Stomach smooth muscle (tissue), 2 donors: ENCODE measurements at regions not wholly inside any gene's neighbourhood (a gene's known extent, or its start where the extent isn't known, plus 50 kb on each side); places are given as distances from the start of the nearest gene placed in this dataset.

Experiments used
- H3K27ac ChIP-seq: one replicate; pipeline ENCODE4 v1.7.0; 2013; ENCODE audit warnings: mild to moderate bottlenecking, low read length, inconsistent platforms
- H3K27me3 ChIP-seq, 2 donors: one replicate each; pipeline ENCODE4 v1.7.0; 2013; ENCODE audit warnings: low read length in 2 of 2; ENCODE audit not compliant: insufficient read depth in 2 of 2, control insufficient read depth in 1 of 2
- H3K36me3 ChIP-seq, 2 donors: one replicate each; pipeline ENCODE4 v1.7.0; 2013; ENCODE audit warnings: low read length in 2 of 2; ENCODE audit not compliant: control insufficient read depth in 2 of 2, insufficient read depth in 2 of 2
- H3K4me1 ChIP-seq: one replicate; pipeline ENCODE4 v1.7.0; 2013; ENCODE audit warnings: low read length; ENCODE audit not compliant: control insufficient read depth, insufficient read depth
- H3K4me3 ChIP-seq, 2 donors: one replicate each; pipeline ENCODE4 v1.7.0; 2013; ENCODE audit warnings: low read length in 2 of 2
- H3K9ac ChIP-seq, 2 donors: one replicate each; pipeline ENCODE4 v1.7.0; 2013; ENCODE audit warnings: low read length in 2 of 2, mild to moderate bottlenecking in 1 of 2
- H3K9me3 ChIP-seq, 2 donors: one replicate each; pipeline ENCODE4 v1.7.0; 2013; ENCODE audit warnings: low read length in 2 of 2; ENCODE audit not compliant: control insufficient read depth in 2 of 2
- donor health status: healthy.
- donor health status: Pancreatic carcinoma.

DNA sequence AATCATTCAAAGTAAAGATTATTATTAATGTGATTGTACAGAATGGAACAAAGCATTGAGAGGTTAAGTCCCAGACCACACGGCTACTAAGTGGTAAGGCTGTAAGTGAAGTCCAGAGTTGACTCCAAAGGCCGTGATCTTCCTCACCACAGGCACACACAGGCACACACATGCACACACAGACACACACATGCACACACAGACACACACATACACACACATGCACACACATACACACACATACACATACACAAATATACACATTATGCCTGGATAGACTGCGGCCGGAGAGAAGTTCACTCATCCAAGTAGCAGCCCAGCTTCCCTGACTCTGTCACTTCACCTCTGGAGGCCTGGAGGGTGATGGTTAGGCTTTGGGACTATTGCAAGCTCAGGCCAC is 121.9 kb downstream of the HLX start:
- no peaks in the 10 kb centered on the region for H3K36me3 ChIP-seq
- no peaks in the 10 kb centered on the region for H3K4me1 ChIP-seq
- H3K9ac ChIP-seq, result no peak overlapping the region
- H3K27me3 ChIP-seq, result no peaks in the 10 kb centered on the region
- peaks cover 0 to 3% of the 10 kb centered on the region in 2 donors for H3K9me3 ChIP-seq
- no peak overlapping the region for H3K4me3 ChIP-seq
- no peak overlapping the region for H3K27ac ChIP-seq

DNA sequence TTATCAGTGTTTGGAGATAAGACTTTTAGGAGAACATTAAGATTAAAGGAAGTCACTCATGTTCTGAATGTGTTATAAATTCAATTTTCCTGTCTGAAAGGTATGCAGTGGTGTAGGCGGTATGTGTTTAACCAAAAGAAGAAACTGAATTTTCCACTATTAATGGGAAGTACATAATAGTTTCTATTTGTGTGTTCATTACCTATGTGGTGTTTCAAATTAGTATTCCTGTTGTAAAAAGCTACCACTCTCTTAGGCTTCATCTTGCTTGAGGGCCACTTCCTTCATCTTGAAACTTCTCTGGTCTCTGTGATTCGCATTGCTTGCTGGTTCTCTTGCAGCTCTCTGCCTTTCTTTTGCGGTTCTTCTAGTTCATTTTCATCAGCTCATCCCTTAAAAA is 123.4 kb downstream of the HLX start:
- Histone ChIP-seq H3K9me3 (peaks cover 0 to 3% of the 10 kb centered on the region in 2 donors), H3K4me1 (no peaks in the 10 kb centered on the region), H3K27me3 (no peaks in the 10 kb centered on the region), H3K36me3 (no peaks in the 10 kb centered on the region), H3K4me3 (no peak overlapping the region), H3K27ac (no peak overlapping the region), H3K9ac (no peak overlapping the region)

DNA sequence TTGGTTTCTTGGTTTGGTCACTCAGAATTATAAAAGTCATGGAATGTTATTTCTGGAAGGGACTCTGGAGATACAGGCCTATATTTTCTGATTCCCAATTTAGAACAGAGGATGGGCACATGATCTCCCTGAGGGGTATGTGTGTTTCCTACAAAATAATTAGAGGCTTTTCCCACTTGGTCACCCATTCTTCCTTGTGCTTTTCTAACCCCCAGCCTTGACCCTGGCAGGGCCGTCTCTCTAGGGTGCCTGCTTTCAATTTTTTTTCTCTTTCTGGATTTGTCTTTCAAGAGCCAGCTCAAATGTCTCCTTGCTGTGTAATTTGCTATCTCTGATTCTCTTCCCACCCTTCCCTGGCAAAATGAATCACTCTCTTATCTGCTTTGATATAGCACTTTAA is 131.9 kb downstream of the HLX start:
- no peaks in the 10 kb centered on the region for H3K4me1 ChIP-seq
- H3K27me3 ChIP-seq, result no peaks in the 10 kb centered on the region
- H3K9me3 ChIP-seq, result no peaks in the 10 kb centered on the region
- H3K27ac ChIP-seq, result no peak overlapping the region
- H3K9ac ChIP-seq, result no peak overlapping the region
- no peak overlapping the region for H3K4me3 ChIP-seq
- no peaks in the 10 kb centered on the region for H3K36me3 ChIP-seq

DNA sequence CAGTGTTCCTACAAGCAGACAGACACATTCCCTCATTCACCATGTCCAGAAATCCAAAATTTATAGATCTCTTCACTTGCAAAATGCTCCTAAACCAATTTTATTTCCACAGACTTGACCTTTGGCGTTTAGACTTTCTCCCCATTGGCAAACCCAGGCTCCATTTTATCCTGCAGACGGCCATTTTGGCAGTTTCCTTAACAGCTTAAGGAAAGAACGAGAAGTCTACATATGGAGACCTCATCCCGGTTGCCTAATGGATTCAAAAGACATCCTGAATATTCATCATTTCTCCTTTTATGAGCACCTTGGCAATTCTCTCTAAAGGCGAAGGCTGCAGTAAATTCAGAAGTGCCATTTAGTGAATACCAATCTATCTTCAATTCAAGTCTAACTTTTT is 132.9 kb downstream of the HLX start:
- Histone ChIP-seq H3K4me1 (no peaks in the 10 kb centered on the region), H3K9ac (no peak overlapping the region), H3K27me3 (no peaks in the 10 kb centered on the region), H3K4me3 (no peak overlapping the region), H3K27ac (no peak overlapping the region), H3K36me3 (no peaks in the 10 kb centered on the region), H3K9me3 (no peaks in the 10 kb centered on the region)

DNA sequence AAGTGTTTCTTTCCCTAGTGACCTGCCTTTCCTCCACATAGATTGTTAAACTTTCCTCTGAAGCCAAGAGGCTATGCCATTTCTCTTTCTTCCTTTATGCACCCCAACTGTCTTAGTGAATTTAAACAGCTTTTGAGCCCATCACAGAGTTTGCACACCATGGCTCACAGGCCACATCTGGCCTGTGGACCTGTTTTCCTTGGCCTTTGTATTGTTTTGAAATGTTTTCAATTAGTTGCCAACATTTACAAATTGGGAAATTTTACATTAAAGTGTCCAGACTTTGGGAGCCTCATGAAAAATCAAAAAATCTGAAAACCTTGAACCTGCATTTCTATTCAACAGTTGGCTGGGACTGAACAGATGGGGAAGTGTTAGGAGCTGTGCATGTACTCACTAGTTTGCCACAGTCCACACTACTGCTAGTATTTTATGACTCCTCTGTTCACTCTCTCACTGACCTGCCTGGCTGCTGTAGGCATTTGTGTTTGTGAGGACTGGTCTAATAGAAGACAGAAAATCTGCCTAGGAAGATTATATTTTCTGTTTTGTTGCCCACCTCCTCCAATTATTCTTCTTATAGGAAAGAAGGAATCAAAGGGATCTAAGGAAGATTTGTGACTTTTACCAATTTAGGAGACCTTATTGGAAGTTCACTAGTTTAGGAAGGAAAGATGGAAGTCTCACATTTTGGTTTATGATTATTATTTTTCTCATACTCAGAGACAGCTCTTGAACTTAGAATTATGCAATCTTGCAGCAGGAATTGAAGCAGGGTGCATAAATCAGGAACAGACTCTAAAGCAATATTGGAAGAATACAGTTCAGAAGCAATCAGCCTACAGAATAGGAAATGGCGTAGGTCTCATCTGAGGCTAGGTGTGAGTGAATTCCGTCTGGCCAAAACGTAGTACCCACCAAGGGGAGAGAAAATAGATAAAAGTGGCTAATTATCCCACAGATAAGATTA is 134.7 kb downstream of the HLX start:
- Histone ChIP-seq H3K4me1 (no peaks in the 10 kb centered on the region), H3K4me3 (no peak overlapping the region), H3K9me3 (no peaks in the 10 kb centered on the region), H3K36me3 (no peaks in the 10 kb centered on the region), H3K9ac (no peak overlapping the region), H3K27ac (no peak overlapping the region), H3K27me3 (no peaks in the 10 kb centered on the region)

DNA sequence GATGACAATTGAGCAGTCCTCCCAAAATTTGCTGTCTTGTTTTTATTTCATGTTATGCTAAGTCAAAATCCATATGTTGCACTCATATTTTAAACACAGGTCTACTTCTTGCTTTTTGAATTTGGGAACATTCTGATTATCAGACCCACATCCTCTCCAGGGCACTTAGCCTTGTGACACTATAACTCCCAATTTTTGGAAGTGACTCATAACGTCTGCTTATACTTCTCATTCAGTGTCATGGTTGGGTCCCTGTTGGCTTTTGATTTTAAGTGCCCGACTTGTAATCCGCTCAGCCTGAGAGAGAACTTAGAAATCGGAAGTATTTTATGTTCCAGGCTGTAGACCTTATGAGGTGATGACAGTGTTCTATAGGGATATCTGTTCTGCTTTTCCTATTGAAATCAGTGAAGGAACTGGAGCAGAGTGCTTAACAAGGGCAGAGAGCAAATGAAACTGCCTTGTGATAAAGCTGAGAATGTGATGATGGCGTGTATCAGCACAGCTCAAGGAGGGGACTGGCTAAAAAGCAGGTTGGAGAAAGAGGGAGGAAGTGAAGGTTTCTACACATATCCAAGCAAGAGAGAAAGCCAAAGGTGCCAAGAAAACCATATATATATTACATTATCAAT is 136.0 kb downstream of the HLX start:
- H3K9ac ChIP-seq, result no peak overlapping the region

DNA sequence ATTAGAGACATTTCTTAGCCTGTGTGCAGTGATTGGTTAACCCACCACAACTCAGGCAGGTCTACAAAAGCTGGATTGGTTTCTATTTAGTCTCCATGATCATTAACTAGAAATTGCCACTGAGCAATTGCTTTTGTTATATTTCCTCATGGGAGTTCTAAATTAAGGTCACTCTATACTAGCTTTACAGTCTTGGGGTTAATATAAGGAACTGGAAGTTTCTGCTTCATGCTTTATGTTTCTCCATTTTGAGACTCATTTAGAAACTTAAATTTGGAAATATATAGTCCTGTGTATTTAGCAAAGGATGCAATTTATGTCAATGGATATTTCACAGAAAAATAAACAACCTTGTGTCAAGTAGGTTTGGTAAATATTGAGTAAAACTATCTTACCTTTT is 137.5 kb downstream of the HLX start:
- H3K27ac ChIP-seq, result no peak overlapping the region
- no peaks in the 10 kb centered on the region for H3K4me1 ChIP-seq
- no peaks in the 10 kb centered on the region for H3K36me3 ChIP-seq
- peaks cover 0 to 2% of the 10 kb centered on the region in 2 donors for H3K9me3 ChIP-seq
- H3K4me3 ChIP-seq, result no peak overlapping the region
- no peak overlapping the region for H3K9ac ChIP-seq
- H3K27me3 ChIP-seq, result no peaks in the 10 kb centered on the region

More for the DNA sequence above, 136.0 kb downstream of the HLX start:
- Histone ChIP-seq H3K27me3 (no peaks in the 10 kb centered on the region), H3K4me3 (no peak overlapping the region), H3K27ac (no peak overlapping the region), H3K9me3 (no peaks in the 10 kb centered on the region), H3K4me1 (no peaks in the 10 kb centered on the region), H3K36me3 (no peaks in the 10 kb centered on the region)

DNA sequence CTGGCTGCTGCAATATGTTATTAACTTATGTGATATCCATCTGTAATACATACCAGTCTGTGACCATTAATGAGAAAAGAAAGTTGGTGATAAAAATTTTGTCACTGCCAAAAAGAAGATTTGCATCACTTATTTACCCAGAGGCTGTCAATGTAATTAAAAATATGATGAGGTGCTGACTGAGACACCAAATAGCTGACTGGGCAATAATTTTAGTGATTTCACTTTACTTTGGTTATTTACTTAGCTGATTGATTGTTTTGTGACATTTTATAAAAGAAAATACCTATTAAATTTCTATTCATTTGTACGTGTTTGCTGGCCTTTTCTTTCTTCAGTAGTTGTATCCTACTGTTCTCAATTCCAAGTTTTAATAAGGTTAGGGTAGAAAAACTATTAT is 139.2 kb downstream of the HLX start:
- no peak overlapping the region for H3K27ac ChIP-seq
- H3K36me3 ChIP-seq, result no peaks in the 10 kb centered on the region
- H3K9ac ChIP-seq, result no peak overlapping the region
- no peak overlapping the region for H3K4me3 ChIP-seq
- no peaks in the 10 kb centered on the region for H3K4me1 ChIP-seq
- peaks cover 0 to 3% of the 10 kb centered on the region in 2 donors for H3K9me3 ChIP-seq
- H3K27me3 ChIP-seq, result no peaks in the 10 kb centered on the region

DNA sequence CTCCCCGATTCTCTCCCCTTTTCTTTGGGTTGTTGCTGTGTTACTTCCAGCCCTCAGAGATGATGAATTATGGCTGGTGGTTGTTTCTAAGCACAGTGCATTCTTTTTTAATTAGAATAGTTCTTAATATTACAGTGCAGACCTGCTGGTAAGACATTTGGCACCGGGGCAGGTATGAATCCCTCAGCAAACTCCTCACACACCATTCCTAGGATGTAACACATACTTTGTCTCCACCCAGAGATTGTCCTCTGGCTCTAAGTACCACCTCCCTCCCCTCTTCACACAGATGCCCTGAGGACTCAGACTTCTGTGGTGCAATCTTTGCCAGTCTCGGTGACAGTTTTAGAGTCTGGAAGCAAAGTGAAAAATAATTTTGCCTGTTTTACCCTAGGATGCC is 143.1 kb downstream of the HLX start:
- no peak overlapping the region for H3K27ac ChIP-seq
- no peaks in the 10 kb centered on the region for H3K4me1 ChIP-seq
- H3K9ac ChIP-seq, result no peak overlapping the region
- H3K4me3 ChIP-seq, result no peak overlapping the region
- H3K27me3 ChIP-seq, result no peaks in the 10 kb centered on the region
- no peaks in the 10 kb centered on the region for H3K36me3 ChIP-seq
- peaks cover 0 to 3% of the 10 kb centered on the region in 2 donors for H3K9me3 ChIP-seq

DNA sequence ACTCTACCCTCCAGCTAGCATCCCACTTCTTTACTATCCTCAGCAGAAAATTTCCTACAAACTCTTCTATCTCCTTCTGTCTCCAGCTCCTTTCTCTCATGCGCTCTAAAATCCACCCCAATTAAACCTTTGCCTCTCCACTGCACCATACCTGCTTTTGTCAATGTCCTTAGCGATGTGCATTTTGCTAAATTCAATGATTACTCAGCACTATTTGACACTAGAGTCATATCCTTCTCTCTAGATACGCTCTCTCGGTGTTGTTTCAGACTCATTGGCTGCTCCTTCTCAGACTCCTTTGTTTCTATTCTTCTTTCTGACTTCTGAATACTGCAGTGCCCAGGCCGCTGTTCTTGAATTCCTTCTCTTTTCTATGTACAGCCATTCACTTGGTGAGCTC is 144.2 kb downstream of the HLX start:
- Histone ChIP-seq H3K27me3 (no peaks in the 10 kb centered on the region), H3K27ac (no peak overlapping the region)

DNA sequence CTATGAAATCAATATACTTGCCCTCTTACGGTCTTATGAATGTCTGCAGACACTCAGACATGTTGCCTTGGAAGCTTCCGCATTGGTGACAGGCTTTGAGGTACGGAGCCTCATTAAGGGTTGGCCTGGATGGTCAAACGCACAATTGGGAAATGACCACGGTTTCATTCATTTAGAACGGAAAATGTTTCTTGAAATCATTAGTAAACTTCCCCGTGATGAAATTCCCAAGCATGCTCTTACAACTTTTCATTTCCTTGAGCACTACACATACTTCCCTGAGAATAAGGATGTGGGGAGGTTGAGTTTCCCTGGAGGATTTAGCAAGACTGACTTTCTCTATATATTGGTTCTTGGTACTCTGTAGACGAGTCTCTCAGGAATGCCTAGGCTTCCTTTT is 146.3 kb downstream of the HLX start:
- Histone ChIP-seq H3K27ac (no peak overlapping the region), H3K4me3 (no peak overlapping the region), H3K27me3 (no peaks in the 10 kb centered on the region), H3K9me3 (peaks cover 0 to 3% of the 10 kb centered on the region in 2 donors), H3K4me1 (peaks cover 5% of the 10 kb centered on the region), H3K36me3 (no peaks in the 10 kb centered on the region), H3K9ac (no peak overlapping the region)

More for the DNA sequence above, 144.2 kb downstream of the HLX start:
- Histone ChIP-seq H3K4me1 (no peaks in the 10 kb centered on the region), H3K9me3 (peaks cover 0 to 3% of the 10 kb centered on the region in 2 donors), H3K9ac (no peak overlapping the region), H3K4me3 (no peak overlapping the region), H3K36me3 (no peaks in the 10 kb centered on the region)
